T-helper 2 cell treated with Interferon-gamma antibody and Interleukin-4, amounts not matched to agents 100 ng/mL and 5 ng/mL, for 36 hours (primary cell): ENCODE measurements at regions not wholly inside any gene's neighbourhood (a gene's known extent, or its start where the extent isn't known, plus 50 kb on each side); places are given as distances from the start of the nearest gene placed in this dataset.
"Not testable (repeated sequence)": the region's sequence is repeated elsewhere in the genome, so short reads cannot be mapped to it uniquely, and the experiment has no call there.

ENCODE experiments used
- intact Hi-C: fragments of 100-400 bp; cut with micrococcal nuclease; formaldehyde crosslinking; loops from one replicate; pipeline ENCODE4 v1.15.1; 2023

GRCh38 chr5:163772644-163773043, 267.2 kb downstream of the MAT2B start:
- intact Hi-C loops = no loop called here

- intact Hi-C loops = no loop called here
These were observed 267.8 kb downstream of the MAT2B start for GRCh38 chr5:163773226-163773625.

GRCh38 chr5:163789870-163790269, 284.5 kb downstream of the MAT2B start:
- intact Hi-C loops = no loop called here

- intact Hi-C loops = no loop called here
These were observed 285.1 kb downstream of the MAT2B start for GRCh38 chr5:163790497-163790896.

GRCh38 chr5:163794993-163795392, 289.6 kb downstream of the MAT2B start:
- intact Hi-C loops = no loop called here

GRCh38 chr5:163807781-163808180, 302.4 kb downstream of the MAT2B start:
- intact Hi-C loops = no loop called here

- intact Hi-C loops = no loop called here
These were observed 304.1 kb downstream of the MAT2B start for GRCh38 chr5:163809473-163809872.

- intact Hi-C loops = no loop called here
These were observed 308.5 kb downstream of the MAT2B start for GRCh38 chr5:163813900-163814299.

- intact Hi-C loops = no loop called here
These were observed 309.9 kb downstream of the MAT2B start for GRCh38 chr5:163815240-163815791.

- intact Hi-C loops = no loop called here
These were observed 315.7 kb downstream of the MAT2B start for GRCh38 chr5:163821142-163821541.

GRCh38 chr5:163822548-163822947, 317.1 kb downstream of the MAT2B start:
- intact Hi-C loops = no loop called here

GRCh38 chr5:163825661-163826060, 320.2 kb downstream of the MAT2B start:
- intact Hi-C loops = no loop called here

- intact Hi-C loops = no loop called here
These were observed 320.8 kb downstream of the MAT2B start for GRCh38 chr5:163826201-163826600.

GRCh38 chr5:163832155-163832554, 326.7 kb downstream of the MAT2B start:
- intact Hi-C loops = no loop called here

- intact Hi-C loops = no loop called here
These were observed 333.3 kb downstream of the MAT2B start for GRCh38 chr5:163838738-163839137.

- intact Hi-C loops = no loop called here
These were observed 341.1 kb downstream of the MAT2B start for GRCh38 chr5:163846512-163846911.

GRCh38 chr5:163855754-163856153, 350.3 kb downstream of the MAT2B start:
- intact Hi-C loops = no loop called here

- intact Hi-C loops = no loop called here
These were observed 356.3 kb downstream of the MAT2B start for GRCh38 chr5:163861670-163862069.

GRCh38 chr5:163867324-163867723, 361.9 kb downstream of the MAT2B start:
- intact Hi-C loops = no loop called here

- intact Hi-C loops = no loop called here
These were observed 362.3 kb downstream of the MAT2B start for GRCh38 chr5:163867738-163868137.

- intact Hi-C loops = no loop called here
These were observed 364.2 kb downstream of the MAT2B start for GRCh38 chr5:163869581-163869980.

- intact Hi-C loops = no loop called here
These were observed 365.0 kb downstream of the MAT2B start for GRCh38 chr5:163870441-163870840.

- intact Hi-C loops = no loop called here
These were observed 369.0 kb downstream of the MAT2B start for GRCh38 chr5:163874431-163874830.

- intact Hi-C loops = not testable (repeated sequence)
These were observed 369.5 kb downstream of the MAT2B start for GRCh38 chr5:163874912-163875311.
